HG02623 (cell line): ENCODE measurements at regions not wholly inside any gene's neighbourhood (a gene's known extent, or its start where the extent isn't known, plus 50 kb on each side); places are given as distances from the start of the nearest gene placed in this dataset.

Source experiments
- ATAC-seq: cut with Tn5 transposase; IDR thresholded peaks from one replicate; pipeline ENCODE4 v1.9.1; 2021; ENCODE audit warnings: moderate library complexity; ENCODE audit not compliant: unreplicated experiment

DNA sequence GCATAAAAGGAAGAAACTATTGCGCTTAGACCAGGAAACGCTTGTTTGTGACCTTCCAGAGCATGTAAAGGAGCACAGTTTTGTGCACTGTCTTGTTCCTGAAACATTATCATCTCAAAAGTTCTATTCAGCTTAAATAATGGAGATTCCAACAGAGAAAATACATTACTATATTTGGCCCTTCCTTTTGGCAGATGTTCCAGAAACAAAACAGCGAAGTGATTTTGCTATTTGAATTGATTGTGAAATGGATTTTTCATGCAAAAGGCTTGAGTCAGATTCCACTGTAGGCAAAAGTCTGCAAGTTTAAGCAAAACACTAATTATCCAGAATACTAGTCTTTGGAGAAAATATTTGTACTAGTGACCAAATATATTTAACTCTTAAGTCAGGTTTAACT lies 80.3 kb upstream of the PTBP2 start:
- ATAC-seq: no peak

DNA sequence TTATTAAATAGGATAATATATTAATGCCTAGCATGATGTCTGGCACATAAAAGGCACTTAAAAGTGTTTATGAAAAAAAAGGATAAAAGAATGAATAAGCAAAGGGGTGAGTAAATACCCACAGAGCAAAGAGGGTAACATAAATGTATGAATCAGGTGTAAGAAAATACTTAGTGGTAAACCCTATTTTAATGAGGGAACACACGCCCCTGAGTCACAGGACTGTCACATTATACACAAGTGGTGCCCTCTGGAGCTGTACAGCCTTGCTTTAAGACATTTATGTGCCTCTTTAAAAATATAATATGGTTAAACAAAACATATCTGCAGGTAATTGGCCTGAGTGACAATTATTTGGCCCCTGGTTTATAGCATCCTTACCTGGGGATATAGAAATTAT lies 78.1 kb upstream of the PTBP2 start:
- ATAC-seq: no peak

DNA sequence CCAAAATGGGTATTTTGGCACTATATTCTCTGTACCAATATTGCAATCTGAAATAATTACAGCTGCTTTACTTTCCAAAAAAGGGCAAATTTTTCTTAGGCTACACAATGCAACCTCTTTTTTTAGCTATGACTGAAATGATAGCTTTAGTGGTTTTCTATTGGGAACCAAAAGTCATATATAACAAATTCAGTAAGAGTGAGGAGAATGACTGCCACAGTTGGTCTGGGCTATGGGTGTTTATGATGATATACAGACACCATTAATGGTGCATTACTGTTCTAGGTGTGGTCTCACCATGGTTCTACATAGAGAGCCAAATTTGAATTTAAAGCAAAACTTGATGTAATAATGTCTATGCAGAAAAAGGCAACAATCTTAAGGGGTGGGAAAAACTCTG lies 72.3 kb upstream of the PTBP2 start:
- ATAC-seq: no peak

DNA sequence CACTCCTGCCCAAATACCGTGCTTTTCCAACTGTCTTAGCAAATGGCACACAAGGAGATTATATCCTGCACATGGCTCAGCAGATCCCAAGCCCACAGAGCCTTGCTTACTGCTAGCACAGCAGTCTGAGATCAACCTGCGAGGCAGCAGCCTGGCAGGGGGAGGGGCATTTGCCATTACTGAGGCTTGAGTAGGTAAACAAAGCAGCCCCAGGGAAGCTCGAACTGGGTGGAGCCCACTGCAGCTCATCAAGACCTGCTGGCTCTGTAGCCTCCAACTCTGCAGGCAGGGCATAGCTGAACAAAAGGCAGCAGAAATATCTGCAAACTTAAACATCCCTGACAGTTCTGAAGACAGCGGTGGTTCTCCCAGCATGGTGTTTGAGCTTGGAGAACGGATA lies 70.1 kb upstream of the PTBP2 start:
- no peak for ATAC-seq

DNA sequence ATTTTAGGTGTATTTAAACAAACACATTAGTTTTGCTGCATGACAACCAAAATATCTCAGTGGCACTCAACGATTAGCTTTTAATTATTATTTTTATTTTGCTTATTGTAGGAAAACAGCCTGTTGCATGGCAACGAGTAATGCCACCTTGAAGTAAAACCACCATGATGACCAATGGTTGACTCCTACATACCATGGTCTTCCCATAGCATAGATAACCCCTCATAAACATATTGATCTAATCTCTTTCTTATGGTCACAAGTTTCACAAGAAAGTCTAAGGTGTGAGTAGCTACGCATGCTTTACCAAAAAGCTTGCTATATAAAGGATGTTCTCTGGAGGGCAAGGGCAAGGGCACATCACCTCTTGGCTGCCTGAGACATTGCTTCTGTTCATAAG lies 61.5 kb upstream of the PTBP2 start:
- no peak for ATAC-seq

DNA sequence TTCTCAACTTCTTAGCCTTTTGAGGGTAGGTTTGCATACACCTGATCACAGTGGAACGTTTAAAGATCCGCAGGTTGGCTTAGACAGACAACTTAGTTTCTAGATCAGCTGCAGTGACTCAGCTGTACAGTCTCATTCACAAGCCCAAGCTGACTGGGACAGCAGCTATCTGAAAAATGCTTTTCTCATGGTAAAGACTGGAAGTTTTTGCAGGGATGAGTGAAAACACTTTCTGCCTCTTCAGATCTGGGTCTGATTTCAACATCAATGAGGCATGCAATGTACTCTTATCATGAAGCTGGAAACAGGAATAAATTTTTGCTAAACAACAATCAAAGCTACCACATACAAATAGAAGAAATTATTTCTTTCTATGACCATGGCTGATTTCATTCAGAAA lies 61.1 kb upstream of the PTBP2 start:
- ATAC-seq: no peak
